GM19438 (cell line): ENCODE measurements at regions not wholly inside any gene's neighbourhood (a gene's known extent, or its start where the extent isn't known, plus 50 kb on each side); places are given as distances from the start of the nearest gene placed in this dataset.

Experiments
- ATAC-seq: cut with Tn5 transposase; IDR thresholded peaks from one replicate; pipeline ENCODE4 v1.9.1; 2021; ENCODE audit warnings: low read depth; ENCODE audit not compliant: unreplicated experiment

DNA sequence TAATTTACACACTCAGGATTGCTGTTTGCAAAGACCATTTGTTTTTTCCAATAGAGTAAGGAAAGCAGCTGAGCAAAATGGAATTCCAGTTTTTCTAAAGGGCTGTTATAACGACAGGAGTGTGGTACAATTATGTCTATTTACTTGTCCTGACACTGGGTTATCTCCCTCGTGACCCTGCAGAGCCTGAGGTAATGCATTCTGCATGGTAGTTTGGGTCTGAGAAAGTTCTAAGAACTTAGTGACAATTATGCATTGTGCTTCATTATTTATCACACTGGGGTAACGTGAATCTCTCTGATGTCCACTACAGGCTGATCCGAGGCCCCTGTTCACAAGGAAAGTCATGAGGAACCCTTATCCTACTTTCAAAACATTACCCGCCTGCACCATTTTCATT, 50.7 kb upstream of the EDNRB start:
- ATAC-seq = no peak
